OCI-LY7 (cell line): ENCODE measurements at regions not wholly inside any gene's neighbourhood (a gene's known extent, or its start where the extent isn't known, plus 50 kb on each side); places are given as distances from the start of the nearest gene placed in this dataset.

ENCODE experiments used
- BruUV-seq: library from RNA; stranded (reverse); fragments of 400-500 nt; replicated peaks from 2 replicates; lab custom pipeline; 2021; lab: Mats Ljungman, UMichigan
- CTCF ChIA-PET: fragments of 300-600 bp; sonication (Branson Sonifier 250); formaldehyde crosslinking; loops from one replicate; lab custom pipeline; 2022; ENCODE audit warnings: antibody characterized with exemption; ENCODE audit not compliant: unreplicated experiment; lab: Charles Lee
- POLR2A ChIA-PET: fragments of 300-600 bp; sonication (Branson Sonifier 250); formaldehyde crosslinking; loops from one replicate; lab custom pipeline; 2022; ENCODE audit warnings: antibody characterized with exemption; lab: Charles Lee
- DNase-seq: peaks from one replicate; pipeline ENCODE4 v3.0.0-alpha.2; 2015; ENCODE audit warnings: low spot score
- H2AFZ ChIP-seq: fragments of 200-600 bp; sonication (generic), shearing (Covaris generic); 2 replicates; pipeline ENCODE4 v1.6.1; 2014; ENCODE audit warnings: mild to moderate bottlenecking, antibody characterized with exemption, low read length, moderate library complexity
- H3K27ac ChIP-seq: fragments of 200-600 bp; sonication (generic); 2 replicates; pipeline ENCODE4 v1.5.1; 2014; ENCODE audit warnings: mixed run types, low read depth, mild to moderate bottlenecking, moderate library complexity, low read length, inconsistent platforms; ENCODE audit not compliant: poor library complexity, severe bottlenecking
- H3K36me3 ChIP-seq: fragments of 200-600 bp; sonication (generic); 2 replicates; pipeline ENCODE4 v1.6.1; 2014; ENCODE audit warnings: mild to moderate bottlenecking, antibody characterized with exemption, low read length, moderate library complexity, mixed read lengths; ENCODE audit not compliant: insufficient read depth
- H3K4me1 ChIP-seq: fragments of 200-600 bp; sonication (generic); 2 replicates; pipeline ENCODE4 v1.5.1; 2014; ENCODE audit warnings: mild to moderate bottlenecking, low read length; ENCODE audit not compliant: insufficient read depth, poor library complexity, severe bottlenecking
- H3K4me2 ChIP-seq: fragments of 200-600 bp; sonication (generic); 2 replicates; pipeline ENCODE4 v1.6.1; 2014; ENCODE audit warnings: mild to moderate bottlenecking, low read length
- H3K4me3 ChIP-seq: fragments of 200-600 bp; sonication (generic); 2 replicates; pipeline ENCODE4 v1.5.1; 2014; ENCODE audit warnings: mild to moderate bottlenecking, low read depth, low read length; ENCODE audit not compliant: poor library complexity, severe bottlenecking
- H3K79me2 ChIP-seq: fragments of 200-600 bp; sonication (generic); 2 replicates; pipeline ENCODE4 v1.6.1; 2016; ENCODE audit warnings: low read depth, mild to moderate bottlenecking, low read length, moderate library complexity, mixed read lengths; ENCODE audit not compliant: insufficient read depth
- H3K9me2 ChIP-seq: fragments of 200-600 bp; sonication (generic); 2 replicates; pipeline ENCODE4 v1.6.1; 2016; ENCODE audit warnings: mild to moderate bottlenecking, low read length, mixed read lengths; ENCODE audit not compliant: insufficient read depth
- H3K9me3 ChIP-seq: fragments of 200-600 bp; sonication (generic); 2 replicates; pipeline ENCODE4 v1.6.1; 2014; ENCODE audit warnings: mild to moderate bottlenecking, mixed run types, low read length, mixed read lengths
- H4K20me1 ChIP-seq: fragments of 200-600 bp; sonication (generic); 2 replicates; pipeline ENCODE4 v1.6.1; 2014; ENCODE audit warnings: mild to moderate bottlenecking, antibody characterized with exemption, low read length, moderate library complexity, mixed read lengths; ENCODE audit not compliant: insufficient read depth
- CTCF ChIP-seq: fragments of 200-600 bp; sonication (generic); conservative IDR thresholded peaks from 2 replicates; pipeline ENCODE4 v1.5.1; 2014; ENCODE audit warnings: mild to moderate bottlenecking, antibody characterized with exemption, low read length, moderate library complexity, mixed read lengths
- EZH2phosphoT487 ChIP-seq: fragments of 200-600 bp; sonication (generic); IDR thresholded peaks from 2 replicates; pipeline ENCODE4 v1.6.1; 2018; ENCODE audit warnings: low read depth, borderline replicate concordance, mild to moderate bottlenecking, mixed run types, antibody characterized with exemption, low read length, moderate library complexity, mixed read lengths
- intact Hi-C: fragments of 100-400 bp; cut with micrococcal nuclease; formaldehyde crosslinking; loops from one replicate; pipeline ENCODE4 v1.10.0; 2022; ENCODE audit not compliant: unreplicated experiment

- no peak for DNase-seq
- no peak overlapping the region for H3K4me3 ChIP-seq
- no TSS peak for BruUV-seq
- H3K4me2 ChIP-seq: no peak overlapping the region
- H3K9me3 ChIP-seq: no peaks in the 10 kb centered on the region
- H2AFZ ChIP-seq: no peak overlapping the region
- H3K9me2 ChIP-seq: no peaks in the 10 kb centered on the region
- TF ChIP-seq CTCF (no peak), EZH2phosphoT487 (no peak)
- H3K4me1 ChIP-seq: no peaks in the 10 kb centered on the region
- ChIA-PET CTCF (interaction anchor here (0.6 kb wide), 1 partner anchor 127 kb away, joined by 3 read pairs; no protein-coding TSS in a partner anchor), POLR2A (interaction anchor here (0.6 to 1.0 kb wide), 3 partner anchors 11 to 1614 kb away, joined by 3 to 4 read pairs (median 3); no protein-coding TSS in a partner anchor)
- intact Hi-C loops: no loop called here
- H3K79me2 ChIP-seq: no peaks in the 10 kb centered on the region
- no peaks in the 10 kb centered on the region for H4K20me1 ChIP-seq
- no peak overlapping the region for H3K27ac ChIP-seq
- H3K36me3 ChIP-seq: no peaks in the 10 kb centered on the region
Observed at GRCh38 chr4:17230727-17231126, 281.2 kb downstream of the QDPR start.

GRCh38 chr4:17220816-17221215 lies 291.1 kb downstream of the QDPR start:
- no peak for TF ChIP-seq EZH2phosphoT487
- TF ChIP-seq CTCF: no peak
- Histone ChIP-seq H4K20me1 (no peaks in the 10 kb centered on the region), H2AFZ (no peak overlapping the region), H3K9me3 (no peaks in the 10 kb centered on the region), H3K36me3 (no peaks in the 10 kb centered on the region), H3K4me2 (no peak overlapping the region), H3K79me2 (no peaks in the 10 kb centered on the region), H3K9me2 (no peaks in the 10 kb centered on the region), H3K4me1 (no peaks in the 10 kb centered on the region), H3K27ac (no peak overlapping the region), H3K4me3 (no peak overlapping the region)
- intact Hi-C loops: no loop called here
- no TSS peak for BruUV-seq
- POLR2A ChIA-PET: no interaction called here
- DNase-seq: no peak
- CTCF ChIA-PET: no interaction called here

GRCh38 chr4:17218786-17219185 lies 293.1 kb downstream of the QDPR start:
- DNase-seq: no peak
- Histone ChIP-seq H4K20me1 (no peaks in the 10 kb centered on the region), H3K4me3 (no peak overlapping the region), H3K79me2 (no peaks in the 10 kb centered on the region), H2AFZ (no peak overlapping the region), H3K9me2 (no peaks in the 10 kb centered on the region), H3K4me1 (no peaks in the 10 kb centered on the region), H3K4me2 (no peak overlapping the region), H3K27ac (no peak overlapping the region), H3K36me3 (no peaks in the 10 kb centered on the region), H3K9me3 (no peaks in the 10 kb centered on the region; the same call in 1 of the 2 replicates)
- intact Hi-C loops: no loop called here
- POLR2A ChIA-PET: no interaction called here
- TF ChIP-seq EZH2phosphoT487 (no peak), CTCF (no peak)
- BruUV-seq: no TSS peak
- CTCF ChIA-PET: no interaction called here
